SHP77 treated with DMSO at 0.1 percent for 48 hours (cell line): ENCODE measurements at regions not wholly inside any gene's neighbourhood (a gene's known extent, or its start where the extent isn't known, plus 50 kb on each side); places are given as distances from the start of the nearest gene placed in this dataset.

Source experiments
- DNase-seq: peaks from one replicate; lab custom pipeline; 2025; lab: John Stamatoyannopoulos, UW

DNA sequence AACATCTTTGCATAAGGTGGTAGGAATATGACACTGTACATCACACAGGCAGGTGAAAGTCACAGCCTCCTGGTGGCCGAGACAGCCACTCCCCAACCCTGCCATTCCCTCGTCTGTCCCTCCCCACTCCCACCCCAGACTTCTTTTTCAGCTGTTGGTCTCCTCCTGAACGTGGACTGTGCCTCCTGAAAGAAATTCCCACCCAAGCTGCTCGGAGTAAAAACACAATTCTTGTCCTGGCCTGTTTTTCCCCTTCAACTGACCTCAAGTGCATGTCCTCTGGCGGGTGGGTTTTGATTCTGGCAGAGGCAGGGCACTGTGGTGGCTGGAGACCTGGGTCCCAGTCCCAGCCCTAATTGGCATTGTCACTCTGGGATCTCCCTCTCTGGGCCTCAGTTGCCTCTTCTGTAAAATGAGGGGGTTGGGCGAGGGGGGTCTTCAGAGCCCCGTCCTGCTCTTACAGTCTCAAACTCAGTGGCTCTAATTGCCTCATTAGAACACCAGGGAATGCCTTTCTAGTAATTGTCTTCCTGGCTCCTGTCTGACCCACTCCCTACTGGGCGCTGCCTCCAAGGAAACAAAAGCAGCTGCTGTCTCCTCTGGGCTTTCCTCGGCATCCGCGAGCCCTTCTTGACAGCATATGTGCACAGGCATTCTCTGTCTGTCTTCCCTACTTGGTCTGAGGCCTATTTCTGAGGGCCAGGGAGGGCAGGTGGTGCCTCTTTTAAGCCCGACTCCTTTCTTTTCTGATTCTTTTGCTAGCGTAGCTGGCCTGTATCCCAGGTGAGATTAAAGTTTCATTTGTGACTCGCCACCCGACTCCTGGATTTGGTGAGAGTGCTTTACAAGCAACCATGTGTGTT is 186.6 kb upstream of the RMST start:
- DNase-seq, result no peak

DNA sequence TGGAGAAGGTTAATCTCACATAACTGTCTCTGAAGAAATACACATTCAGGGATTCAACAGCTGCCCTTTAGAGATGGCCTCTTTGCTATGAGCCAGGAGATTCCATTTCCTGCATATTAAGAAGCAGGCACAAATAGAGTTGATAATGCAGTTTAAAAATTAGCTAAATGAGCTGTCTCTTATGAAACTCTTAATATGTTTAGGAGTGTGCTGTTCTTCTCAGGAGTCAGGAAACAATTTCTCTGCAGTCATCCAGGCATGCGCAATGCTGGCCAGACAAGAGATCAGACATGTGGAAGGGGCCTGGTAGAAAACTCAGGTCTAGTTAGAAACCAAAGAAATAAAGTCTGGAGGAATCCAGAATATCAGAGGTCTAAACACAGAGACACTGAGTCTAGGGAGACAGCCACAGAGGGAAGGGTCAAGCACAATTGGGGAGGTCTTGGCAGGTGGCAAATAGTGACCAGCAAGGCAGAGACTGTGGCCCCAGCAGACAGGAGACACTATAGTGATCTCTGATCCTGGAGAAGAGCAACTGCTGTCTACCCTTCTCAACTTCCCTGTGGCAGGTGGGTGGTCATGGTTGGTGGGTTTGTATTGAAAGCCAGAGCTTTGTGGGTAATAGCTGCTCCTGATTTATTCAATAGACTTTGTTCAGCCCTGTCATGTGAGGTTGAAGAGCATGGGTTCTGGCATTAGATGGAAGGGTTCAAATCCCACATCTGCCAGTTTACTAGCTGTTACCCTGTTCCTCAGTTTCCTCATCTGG is 185.8 kb upstream of the RMST start:
- DNase-seq, result no peak

DNA sequence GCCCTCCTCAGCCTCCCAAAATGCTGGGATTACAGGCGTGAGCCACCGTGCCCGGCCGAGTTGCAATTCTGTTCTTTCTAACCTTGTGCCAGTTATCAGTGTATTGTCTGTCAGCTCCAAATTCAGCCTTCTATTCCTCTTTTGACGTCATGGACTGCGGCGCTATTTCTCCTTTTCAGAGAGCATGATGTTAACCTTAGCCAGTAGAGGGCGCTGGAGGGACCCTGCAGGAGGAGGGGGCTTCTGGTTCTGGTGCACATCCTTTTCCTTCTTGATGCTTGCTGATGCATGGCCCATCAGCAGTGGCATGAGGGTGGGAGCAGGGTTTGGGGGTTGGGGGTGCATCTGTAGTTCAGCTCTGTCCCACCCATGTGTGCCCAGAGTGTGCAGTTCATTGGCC is 179.3 kb upstream of the RMST start:
- no peak for DNase-seq

DNA sequence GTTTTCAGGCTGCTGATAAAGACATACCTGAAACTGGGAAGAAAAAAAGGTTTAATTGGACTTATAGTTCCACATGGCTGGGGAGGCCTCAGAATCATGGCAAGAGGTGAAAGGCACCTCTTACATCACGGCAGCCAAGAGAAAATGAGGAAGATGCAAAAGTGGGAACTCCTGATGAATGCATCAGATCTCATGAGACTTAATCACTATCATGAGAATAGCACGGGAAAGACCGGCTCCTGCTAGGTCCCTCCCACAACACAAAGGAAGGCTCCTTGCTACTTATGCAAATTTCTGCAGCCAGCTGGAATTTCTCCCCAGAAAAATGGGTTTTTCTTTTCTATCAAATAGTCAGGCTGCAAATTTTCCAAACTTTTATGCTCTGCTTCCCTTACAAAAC is 174.1 kb upstream of the RMST start:
- no peak for DNase-seq

DNA sequence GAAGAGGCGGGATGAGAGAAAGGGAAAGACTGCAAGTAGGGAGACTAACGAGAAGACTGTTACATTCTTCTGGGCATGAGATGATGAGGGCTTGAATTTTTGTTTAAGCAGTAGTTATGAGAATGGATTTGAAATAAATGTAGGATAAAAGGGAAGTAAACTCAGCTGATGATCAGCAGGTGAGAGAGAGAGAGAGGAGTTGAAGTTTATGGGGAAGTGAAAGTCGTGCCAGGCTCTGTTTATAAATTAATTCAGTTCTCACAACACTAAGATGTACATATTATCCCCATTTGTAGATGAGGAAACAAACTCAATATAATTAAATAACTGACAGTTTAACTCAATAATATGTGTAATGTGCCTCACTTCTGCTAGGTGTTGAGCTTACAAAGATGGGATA is 170.0 kb upstream of the RMST start:
- no peak for DNase-seq

DNA sequence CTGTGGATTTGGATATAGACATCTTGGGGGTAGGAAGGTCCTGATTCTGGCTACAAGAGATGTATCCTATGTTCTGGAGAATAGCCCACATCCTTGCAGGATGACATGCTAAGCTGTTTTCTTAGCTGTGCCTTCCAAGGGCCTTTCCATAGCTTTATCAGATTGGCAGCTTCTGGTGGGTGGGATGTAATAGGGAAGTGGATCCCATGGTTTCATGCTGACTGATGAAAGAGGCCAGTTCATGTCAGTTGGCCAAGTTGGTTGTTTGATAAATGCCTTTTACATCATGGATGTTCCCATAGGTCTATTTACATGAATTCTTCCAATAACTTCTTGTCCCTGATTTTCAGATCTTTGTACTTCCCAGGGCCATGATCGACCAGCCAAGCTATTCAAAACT is 169.1 kb upstream of the RMST start:
- no peak for DNase-seq

DNA sequence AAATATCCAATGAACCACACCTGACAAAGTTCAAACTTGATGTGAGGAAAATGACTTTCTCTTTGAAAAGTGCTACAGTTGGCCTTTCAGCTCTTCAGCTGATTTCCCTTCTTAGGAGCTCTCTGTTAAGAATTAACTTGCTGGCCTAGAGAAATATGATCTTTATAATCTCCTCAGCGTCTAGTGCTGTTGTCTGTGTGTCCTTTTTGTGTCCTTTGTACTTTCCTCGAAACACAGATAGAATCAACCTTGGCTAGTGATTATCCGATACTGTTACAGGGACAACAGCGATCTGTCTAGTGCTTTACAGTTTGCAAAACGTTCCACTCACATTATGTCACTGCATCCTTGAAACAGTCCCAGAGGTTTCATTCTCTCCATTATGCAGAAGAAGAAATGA is 162.8 kb upstream of the RMST start:
- no peak for DNase-seq

DNA sequence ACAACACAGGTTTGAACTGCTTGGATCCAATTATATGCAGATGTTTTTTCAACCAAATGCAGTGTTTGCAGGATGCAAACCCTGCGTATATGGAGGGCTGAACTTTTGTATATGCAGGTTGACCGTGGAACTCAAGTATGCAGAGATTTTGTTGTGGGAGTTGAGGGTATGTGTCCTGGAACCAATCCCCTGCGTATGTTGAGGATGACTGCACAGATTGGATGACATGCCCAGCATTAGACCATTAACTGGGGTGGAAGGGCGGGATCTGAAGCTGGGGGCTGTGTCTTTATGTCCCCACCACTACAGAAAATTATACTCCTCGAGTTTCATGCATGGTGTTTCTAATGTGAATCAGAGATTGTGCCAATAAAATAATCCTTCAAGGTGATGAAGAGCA is 162.2 kb upstream of the RMST start:
- DNase-seq, result no peak

DNA sequence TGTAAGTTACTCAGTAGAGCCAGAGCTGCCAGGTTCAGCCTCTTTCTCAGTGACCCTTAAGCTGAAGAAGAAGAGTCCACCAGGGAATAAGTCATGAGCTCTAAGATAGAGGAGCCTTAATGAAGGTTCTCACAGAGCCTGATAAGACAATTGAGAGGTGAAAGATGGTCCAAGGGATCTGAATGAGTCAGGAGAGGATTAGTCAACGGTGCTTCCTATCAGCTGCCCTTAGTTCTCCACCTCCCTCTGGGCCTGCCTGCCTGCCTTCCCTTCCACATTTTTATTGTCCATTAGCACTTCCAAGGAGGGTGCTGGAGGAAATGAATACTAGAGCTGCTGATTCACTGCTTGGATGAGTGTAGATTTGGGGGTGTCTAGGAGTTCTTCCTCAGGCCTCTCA is 161.7 kb upstream of the RMST start:
- no peak for DNase-seq

DNA sequence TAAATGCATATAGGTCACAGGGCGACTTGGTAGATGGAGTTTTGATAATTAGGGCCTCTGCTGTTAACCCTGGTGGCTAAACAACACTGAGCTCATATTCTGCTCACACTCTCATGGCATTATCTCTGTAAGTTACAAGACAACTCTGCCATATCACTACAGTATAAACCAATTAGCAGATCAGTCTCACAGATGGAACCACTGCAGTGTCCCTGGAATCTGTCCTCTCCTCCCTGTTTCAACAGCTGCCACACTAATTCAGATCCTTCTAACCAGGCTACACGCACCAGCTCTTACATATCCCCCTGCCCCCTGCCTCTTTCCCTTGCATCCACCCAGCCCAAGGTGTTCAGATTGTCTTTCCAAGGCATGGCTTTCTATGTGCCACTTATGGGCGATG is 161.0 kb upstream of the RMST start:
- no peak for DNase-seq

DNA sequence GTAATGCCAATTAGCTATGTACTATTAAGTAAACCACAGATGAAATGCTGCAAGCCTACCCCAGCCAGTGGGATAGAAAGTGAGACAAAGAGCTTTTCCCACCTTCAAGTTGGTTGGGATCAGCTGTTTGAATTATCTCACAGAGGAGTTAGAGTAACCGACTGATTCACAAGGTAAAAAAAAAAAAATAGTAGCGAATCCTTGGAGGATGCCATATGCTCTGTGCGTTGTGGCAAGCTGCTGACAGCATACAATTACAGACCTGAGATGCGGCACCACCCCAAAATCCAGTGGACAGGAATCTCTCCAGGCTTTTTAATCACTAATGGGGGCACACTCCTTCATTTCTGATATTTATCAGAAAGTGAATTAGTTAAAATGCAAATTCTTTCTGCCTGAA is 157.0 kb upstream of the RMST start:
- no peak for DNase-seq

DNA sequence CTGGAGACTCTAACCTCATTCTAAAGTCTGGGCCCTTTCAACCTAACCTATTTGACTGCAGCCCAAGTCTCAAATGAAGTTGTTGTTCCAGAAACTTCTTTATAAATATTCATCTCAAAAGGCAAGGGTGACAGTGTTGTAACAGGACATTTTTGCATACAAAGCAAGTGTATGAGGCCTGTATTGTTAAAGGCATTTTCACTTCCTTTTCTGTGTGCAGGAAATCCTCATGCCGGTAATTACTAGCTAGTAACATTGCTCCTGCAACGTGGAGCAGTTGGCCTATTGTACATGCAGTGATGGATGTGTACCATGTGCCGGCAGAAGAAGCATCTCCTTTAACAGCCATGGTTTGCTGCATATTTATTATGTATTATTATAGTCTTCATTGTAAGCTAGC is 156.5 kb upstream of the RMST start:
- DNase-seq, result no peak

DNA sequence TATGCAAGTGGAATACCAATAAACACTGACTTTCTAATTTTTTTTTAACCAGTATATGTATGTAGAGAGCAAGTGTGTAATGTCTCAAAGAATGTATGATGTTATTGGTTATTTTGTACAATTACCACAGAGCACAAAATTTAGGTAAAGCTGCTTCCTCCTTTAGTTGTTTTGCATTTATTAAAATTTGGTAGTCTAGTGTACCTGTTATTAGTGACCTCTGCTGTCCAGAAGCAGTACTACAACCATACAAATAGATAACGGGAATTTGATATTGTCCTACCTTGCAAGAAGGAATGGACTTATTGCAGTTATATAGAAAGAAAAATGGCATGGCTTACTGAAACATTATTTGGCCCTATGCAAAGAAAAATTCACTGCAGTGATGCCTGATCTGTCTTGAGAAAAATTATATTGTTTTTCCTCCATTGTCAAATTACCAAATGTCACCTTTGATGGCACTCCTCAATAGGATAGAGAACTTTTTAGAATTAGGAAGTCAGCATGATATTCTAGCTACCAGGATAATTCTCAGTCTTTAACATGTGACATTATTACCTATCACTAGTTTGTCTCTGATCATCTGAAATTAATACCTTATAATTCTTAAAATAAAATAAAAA is 153.9 kb upstream of the RMST start:
- peak; percentile 36 for DNase-seq

DNA sequence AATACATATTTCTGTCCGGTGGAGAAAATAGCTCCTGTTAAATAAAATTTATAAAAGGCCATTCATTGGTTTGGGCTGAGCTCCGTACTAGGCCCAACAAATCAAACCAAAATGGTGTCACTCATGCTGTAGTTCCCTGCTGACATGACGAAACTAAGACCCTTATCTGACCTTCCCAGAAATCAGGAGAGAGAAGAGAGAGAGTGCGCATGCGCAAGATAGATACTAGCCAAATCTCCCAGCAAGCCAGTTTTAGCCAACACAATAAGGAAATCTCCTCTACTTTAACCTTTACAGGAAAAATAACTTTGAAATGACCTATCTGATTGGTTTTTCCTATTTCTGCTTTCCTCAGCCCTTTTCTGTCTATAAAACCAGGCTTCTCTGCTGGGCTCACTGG is 152.7 kb upstream of the RMST start:
- DNase-seq, result no peak

DNA sequence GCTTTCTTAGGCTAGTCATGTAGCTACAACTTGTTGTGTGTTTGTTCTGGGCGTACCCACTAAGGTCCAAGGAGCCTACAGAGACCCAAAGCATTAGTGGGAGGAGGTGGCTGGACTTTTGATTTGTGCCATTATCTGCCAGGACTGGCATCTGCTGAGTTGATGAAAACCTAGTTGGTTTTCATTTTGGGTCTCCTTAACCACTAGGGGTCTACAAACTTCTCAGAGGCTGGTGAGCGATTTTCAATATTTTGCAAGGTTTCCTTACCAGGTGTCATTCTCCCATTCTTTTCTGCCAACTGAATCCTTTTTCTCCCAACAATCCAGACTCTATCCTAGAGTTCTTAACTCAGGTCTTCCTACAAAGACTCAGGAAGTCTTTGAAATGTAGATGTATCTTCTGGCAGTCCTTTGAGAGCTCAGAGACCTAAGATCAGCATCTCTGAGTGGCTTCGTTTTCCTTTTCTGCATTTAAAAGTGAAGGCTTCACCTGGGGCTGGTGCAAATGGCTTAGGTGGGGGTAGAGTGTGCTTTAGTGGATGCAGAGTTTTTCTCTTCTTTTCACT is 150.0 kb upstream of the RMST start:
- DNase-seq, result no peak

DNA sequence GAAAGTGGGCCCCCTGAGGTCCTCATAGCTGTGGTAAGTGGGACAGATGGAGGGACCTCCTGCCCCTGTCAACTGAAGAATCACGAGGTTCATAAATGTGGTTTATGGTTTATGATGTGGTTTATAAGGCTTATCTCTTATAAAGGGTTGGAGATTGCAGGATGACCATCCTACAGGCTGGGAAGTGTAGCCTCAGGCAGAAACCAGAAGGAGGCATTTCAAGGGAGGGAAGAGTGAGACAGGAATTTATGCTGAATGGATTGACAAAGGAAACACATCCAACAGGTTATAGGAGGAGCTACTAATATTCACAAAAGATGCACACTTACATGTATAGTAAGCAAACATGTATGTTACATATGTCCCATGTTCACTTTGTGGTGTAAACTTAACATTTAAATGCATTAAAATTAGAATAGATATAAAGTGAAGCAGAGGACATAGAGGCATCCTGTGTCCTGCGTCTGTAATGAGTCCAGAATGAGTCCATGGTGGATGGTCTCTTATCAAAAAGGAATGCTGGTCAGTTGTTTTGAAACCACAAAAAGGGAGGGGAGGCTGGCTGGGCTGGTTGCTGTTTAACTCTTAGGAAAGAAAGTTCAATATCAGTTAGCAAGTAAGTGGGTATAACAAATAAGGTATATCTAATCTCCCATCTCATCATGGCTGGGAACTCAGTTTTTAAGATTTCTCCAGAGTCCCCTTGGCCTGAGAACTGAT is 149.0 kb upstream of the RMST start:
- DNase-seq, result no peak

DNA sequence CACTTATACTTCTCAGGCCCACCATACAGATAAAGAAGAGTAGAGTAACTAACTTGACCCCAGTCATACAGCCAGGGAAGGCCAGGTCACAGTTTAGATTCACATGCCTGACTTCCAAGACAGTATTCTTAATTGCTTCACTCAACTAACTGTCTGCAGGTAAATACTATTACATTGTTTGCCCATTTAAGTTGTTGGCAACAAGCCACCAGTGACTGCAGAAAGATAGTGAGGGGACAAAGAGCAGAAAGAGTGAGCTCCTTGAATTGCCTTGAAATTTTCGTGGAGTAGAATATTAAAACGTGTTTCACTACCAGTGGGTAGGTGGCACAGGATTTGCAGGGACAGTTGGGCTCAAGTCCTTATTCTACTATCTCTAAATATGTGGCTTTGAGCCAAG is 146.3 kb upstream of the RMST start:
- DNase-seq, result no peak

DNA sequence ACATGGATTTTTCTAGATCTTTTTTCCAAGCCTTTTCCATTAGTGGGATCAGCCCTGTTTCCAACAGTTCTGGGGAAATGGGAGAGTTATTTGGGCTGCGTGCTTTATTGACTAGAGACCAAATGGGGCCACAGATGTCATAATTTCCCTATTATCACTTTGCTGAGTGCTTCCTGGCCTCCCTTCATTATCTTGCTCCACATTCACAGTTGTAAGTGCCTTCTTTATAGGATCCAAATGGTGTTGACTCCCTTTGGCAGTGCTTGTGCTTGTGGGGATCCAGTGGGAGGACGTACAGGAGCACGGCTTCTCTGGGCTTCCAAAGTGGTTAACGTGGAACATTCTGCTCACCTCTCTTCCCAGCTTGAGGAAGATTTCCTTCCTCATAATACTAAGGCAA is 141.0 kb upstream of the RMST start:
- DNase-seq, result no peak

DNA sequence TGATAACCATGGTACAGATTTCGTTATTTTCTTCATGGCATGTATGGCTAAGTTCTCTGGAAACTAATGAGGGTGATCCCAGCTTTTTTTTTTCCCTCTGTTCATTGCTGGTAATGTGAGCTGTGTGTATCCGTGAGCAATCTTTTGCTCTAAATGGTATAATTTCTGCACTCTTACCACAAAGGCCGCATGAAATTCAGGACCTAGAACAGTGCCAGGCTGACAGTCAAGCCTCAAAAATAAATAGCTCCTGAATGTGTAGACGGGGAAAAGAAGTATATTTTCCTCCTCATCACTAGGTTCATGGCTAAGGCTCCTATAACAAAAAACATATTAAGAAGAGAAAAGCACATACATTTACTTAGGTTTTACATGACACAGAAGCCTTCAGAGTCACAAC is 140.2 kb upstream of the RMST start:
- no peak for DNase-seq

DNA sequence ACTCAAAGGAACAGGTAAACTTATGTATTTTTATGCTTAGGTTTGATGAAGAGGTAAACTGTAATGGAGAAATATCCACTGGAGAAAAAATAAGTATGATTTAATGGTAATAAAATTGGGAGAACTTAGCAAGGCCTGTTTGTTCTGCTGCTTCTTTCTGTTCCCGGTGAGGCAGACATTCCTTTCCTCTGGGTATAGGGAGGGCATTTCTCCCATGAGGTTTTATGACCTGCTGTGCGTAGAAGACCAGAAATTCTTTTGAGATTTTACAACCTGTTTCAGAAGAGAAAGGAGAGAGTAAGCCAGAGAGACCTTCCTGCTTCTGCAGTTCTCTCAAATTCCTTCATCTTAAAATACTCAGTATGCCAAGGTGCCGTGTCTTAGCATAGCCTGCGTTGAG is 139.4 kb upstream of the RMST start:
- DNase-seq, result no peak

DNA sequence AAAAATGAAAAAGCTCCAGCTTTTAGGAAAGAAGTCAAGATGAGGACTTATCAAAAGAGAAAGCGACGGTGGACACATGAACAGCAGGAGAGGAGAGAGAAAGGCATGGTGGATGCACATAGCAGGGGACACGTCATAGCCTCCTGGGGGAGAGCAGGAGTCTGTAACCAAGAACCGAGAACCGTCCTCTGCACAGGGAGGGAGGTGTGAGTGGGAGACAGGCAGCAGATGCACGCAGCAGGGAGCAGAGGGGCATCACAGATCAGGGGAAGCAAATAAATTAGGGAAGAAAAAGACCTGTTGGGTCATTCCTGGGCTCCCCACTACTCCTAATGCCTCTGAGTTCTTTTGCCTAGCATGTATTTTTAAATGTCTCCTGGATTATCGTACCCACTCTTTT is 138.1 kb upstream of the RMST start:
- no peak for DNase-seq

DNA sequence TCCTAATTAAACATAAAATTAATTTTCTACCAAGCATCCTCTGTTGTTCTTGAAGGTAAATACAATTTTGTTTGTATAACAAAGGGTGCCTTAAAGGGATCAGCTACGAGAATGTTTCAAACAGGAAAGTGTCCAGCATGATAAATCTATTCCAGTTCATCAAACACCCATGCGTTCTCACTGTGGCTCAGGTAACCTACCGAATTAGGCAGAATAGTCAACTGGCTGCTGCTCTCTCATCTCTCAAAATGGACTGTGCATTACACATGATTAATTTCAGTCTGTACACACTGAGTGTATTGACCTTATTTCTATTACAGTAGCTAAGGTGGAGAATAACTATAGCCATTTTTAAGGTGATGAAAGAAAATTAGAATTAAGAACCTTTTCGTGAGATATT is 127.5 kb upstream of the RMST start:
- DNase-seq, result no peak
